GM19043 (cell line): ENCODE measurements at regions not wholly inside any gene's neighbourhood (a gene's known extent, or its start where the extent isn't known, plus 50 kb on each side); places are given as distances from the start of the nearest gene placed in this dataset.

Experiments used
- ATAC-seq: cut with Tn5 transposase; IDR thresholded peaks from one replicate; pipeline ENCODE4 v1.9.1; 2021; ENCODE audit warnings: low read depth; ENCODE audit not compliant: unreplicated experiment

- no peak for ATAC-seq
Observed at GRCh38 chr4:133498149-133498548, 349.1 kb downstream of the PCDH10 start.

DNA sequence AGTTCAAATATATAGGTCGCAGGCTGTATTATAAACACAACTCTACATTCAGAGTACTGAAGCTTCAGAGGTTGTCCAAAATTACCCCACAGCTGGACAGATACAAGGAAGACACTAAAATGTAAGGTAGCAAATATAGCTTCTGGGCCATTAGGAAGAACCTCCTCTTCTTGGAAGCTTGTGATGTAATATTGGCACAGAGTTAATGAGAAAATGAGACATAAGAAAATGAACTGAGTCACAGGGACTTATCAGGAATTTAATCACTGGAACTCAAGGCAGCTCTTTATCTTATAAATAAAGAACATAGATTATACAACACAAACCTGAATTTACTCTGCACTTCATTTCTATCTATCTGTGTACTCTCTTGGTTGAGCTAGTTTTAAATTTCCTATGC lies 344.7 kb downstream of the PCDH10 start:
- ATAC-seq: no peak

GRCh38 chr4:133493241-133493640 lies 344.1 kb downstream of the PCDH10 start:
- ATAC-seq: no peak

DNA sequence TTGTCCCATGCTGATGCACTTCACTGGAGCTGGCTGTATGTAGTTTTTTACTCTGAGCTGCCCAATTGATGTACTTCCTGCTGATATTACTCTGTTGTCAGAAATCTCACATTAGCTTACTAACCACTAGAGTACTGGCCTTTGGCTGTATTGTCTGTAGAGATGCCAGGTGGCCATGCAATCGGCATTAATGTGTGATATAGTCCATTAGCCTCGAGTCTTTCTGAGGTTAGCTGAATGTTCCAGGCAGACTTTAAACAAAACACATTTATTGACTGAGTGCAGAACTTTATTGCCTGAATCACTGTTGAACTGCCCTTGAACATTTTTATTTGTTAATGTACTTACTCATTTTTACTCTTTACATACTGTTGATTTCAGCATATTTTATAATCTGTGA lies 335.2 kb downstream of the PCDH10 start:
- no peak for ATAC-seq

DNA sequence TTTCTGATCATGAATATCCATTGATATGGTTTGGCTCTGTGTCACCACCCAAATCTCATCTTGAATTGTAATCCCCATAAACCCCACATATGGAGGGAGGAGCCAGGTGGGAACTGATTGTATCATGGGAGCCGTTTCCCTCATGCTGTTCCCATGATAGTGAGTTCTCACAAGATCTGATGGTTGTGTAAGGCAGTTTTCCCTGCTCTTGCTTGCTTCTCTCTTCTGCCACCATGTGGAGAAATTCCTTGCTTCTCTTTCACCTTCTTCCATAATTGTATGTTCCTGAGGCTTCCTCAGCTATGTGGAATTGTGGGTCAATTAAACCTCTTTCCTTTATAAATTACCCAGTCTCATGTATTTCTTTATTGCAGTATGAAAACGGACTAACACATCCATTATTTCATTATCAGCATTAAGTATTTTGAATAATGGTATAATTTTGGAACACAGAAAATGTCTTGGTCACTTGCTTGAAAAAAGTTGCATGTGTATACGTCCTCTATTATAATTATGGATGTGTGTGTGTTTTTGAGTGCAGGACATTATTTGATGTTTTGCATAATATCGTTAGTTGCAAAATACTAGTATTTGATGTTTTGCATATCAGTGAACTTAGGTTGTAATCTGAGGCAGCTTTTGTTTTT lies 334.6 kb downstream of the PCDH10 start:
- no peak for ATAC-seq

DNA sequence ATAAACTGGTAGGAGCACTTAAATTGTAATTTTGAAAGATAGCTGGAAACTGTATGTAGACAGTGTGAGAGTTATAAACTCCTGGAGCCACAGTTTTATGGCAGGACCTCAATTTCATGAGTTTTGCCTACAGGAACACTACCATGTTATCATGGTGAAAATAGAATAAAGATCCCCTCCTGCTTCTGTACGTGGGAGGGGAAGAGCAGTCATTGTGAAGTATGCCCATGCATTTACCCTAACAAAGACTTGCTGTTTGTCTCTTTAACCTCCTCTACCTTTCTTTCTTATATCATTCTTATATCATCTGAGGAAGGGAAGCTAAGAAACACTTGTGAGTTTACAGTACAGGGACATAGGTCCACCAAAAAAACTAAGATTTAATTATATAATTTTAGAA lies 327.0 kb downstream of the PCDH10 start:
- no peak for ATAC-seq

DNA sequence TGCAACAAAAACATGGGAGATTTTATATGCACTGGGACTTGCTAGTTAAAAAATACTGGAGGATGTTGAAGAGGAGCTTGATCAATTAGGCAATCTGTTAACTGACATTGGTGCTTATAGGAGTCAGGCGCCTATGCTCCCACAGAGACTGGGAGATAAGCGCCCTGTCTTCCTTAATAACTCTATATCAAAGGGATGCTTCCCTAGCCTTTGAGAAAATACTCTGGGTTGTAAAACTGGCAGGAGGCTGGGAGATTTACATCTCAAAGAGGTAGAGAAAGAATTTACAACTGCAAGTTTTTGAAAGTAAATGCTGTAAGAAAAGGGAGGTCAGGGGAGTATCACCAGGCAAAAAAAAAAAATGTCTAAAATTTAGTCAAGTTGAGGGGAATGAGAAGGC lies 325.4 kb downstream of the PCDH10 start:
- ATAC-seq: no peak

DNA sequence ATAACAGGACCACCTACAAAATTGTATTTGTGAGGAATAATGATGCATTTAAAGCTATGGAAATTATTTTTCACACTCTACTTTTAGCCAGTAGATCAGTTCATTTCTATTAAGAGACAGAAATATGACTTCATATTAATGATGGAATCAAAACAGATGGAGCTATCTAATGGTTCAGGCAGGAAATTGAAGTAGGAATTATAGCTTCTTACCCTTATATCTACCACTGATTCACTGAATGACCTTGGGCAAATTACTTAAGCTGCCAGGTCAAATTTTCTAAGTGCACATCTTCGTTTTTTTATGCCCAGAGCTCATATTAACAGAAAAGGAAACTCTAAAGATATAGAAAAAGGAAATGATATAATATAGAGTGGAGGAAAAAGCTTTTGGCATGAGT lies 323.1 kb downstream of the PCDH10 start:
- ATAC-seq: no peak

DNA sequence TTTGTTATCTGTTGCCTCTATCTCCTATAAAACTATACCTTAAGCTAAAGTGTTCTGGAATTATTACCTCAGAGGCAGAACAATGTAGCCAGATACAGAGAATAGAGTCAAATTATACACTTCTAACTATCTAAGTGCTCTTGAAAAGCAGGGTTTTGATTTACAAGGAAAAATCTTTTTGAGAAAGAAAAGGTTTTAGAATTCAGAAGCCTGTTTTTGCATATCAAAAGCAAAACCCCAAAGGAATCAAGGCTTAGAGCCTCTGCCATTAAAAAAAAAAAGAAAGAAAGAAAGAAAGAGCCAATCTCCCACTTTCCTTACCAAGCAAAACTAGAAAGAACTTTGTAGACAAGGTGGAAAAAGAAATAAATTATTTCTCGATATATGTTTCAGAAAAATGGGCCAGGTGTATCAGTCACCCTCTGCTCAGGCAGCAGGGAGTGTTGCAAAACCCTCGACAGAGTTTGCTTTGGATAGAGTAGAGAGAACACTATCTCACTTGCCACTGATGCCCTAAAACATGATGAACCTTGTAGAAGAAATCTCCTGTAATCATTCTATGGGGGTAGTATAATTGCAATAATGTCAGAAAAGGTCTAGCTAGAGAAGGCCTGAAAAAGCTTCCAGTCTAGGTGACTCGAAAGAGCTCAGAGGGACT lies 318.3 kb downstream of the PCDH10 start:
- no peak for ATAC-seq

- ATAC-seq: no peak
Observed at GRCh38 chr4:133465022-133465421, 315.9 kb downstream of the PCDH10 start.

DNA sequence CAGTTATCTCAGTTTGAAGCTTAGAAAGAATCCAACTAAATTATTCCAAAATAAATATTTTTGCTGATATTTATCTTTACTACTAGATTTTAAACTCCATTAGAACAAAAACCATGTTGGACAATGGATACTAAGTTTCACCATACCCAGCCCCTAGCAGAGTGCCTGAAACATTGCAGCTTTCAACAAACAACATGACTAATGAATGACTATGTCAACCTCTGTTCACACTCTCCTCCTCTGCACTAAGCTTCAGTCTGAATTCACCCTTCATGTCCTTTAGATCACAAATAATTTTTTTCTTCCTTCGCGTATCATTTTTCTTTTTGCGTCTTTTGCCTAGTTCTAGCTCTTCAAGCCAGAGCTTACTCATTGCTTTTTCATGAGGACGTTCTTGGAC lies 315.2 kb downstream of the PCDH10 start:
- ATAC-seq: no peak

DNA sequence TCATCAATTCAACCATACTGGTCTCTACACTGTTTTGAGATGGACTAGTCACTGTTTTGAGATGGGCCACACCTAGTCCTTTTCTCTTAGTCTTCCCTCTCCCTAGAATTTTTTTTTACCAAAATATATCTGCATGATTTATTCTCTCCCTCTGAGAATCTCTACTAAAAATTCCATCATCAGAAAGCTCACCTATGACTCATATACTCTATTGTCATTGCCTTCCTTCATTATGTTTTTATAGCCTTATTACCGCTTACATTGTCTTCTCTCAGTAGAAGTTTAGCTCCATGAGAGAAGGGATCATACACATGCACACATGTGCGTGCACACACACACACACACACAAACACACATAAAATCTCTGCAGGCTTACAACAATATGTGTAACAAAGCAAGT lies 303.6 kb downstream of the PCDH10 start:
- ATAC-seq: no peak

DNA sequence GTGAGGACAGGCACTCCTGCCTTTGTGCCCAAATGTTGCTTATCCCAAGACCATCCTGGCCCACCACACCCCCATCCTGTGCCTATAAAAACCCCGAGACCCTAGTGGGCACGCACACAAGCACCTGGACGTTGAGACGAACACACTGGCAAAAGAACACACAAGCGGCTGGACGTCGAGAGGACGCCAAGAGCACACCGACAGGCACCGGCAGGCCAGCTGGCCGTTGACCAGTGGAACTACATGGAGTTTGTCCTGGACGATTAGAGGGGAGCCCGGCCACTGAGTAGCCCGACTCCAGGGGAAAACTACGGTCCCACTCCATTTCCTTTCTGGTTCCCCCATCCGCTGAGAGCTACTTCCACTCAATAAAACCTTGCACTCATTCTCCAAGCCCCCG lies 301.7 kb downstream of the PCDH10 start:
- ATAC-seq: no peak

DNA sequence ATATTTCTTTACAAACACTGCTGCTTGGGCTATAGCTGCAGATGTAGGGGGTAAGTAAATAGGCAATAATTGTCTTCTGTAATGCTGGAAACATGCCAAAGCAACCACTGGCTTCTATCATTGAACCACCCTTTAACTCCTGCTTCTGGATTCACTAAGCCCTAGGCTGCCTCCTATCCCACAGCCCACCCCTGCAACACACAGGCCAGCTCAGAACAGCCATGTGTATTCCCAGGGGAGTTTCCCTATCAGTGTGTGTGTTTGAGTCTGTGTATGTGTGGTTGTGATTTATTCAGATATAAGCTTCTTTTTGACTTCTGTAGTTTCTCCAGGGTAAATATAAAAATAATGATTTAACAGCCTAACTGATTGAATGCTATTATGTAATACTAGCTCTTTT lies 291.3 kb downstream of the PCDH10 start:
- ATAC-seq: no peak

- no peak for ATAC-seq
Observed at GRCh38 chr4:133439830-133440229, 290.7 kb downstream of the PCDH10 start.

- no peak for ATAC-seq
Observed at GRCh38 chr4:133424605-133425004, 275.5 kb downstream of the PCDH10 start.

GRCh38 chr4:133403913-133404312 lies 254.8 kb downstream of the PCDH10 start:
- no peak for ATAC-seq

GRCh38 chr4:133402616-133403015 lies 253.5 kb downstream of the PCDH10 start:
- no peak for ATAC-seq

DNA sequence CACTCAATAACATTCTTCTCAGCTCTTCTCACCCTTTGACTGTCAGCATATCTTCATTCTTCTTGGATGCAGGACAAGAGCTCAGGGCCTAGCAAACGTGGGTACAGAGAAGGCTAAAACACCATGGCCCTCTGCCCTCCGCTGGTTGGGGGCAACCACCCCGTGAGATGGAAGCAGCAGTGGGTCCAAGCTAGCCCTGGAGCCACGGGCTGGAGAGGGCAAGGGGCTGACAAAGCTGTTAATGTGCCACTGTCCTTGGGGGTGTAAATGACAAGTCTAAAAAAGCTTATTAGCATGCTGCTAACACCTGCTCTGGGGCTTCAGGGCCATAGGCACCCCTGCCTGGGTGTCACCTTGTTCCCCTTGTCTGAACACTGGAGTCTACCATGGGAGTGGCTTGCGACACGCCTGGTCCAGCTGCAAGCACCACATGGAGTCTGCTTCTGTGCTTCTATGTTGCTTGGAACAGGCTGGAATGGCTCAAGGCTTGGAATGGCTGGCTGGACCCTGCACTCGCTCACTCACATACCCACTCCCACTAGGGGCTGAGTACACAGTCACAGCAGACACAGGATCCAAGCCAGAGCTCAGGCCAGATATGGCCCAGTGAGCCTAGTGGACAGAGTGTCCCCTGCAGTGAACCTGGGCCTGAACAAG lies 246.0 kb downstream of the PCDH10 start:
- ATAC-seq: no peak

DNA sequence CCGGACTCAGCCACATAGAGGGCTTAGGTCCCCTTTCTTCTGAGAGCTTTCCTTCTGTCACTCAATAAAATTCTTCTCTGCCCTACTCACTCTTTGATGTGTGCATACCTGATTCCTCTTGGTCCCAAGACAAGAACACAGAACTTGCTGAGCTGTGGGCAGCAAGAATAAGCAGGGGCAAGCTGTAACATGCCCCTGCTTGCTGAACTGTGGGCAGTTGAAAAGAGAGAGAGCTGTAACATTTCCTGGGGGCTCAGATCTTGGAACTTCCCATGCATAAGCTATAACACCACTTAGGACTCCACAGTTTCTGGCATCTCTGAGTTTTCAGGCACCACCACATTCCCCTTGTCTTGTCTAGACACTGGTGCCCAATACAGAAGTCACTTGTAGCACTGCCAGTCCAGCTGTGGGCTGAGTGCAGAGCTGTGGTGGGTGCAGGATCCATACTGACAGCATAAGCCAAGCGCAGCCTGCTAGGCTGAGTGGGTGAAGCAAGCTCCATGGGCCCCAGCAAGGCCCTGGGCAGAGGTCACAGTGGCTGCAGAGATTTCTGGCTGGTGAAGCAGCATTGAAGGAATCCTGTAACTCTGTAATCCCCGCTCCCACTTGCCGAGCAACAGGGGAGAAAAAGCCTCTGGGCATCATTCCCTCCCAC lies 241.2 kb downstream of the PCDH10 start:
- ATAC-seq: no peak

DNA sequence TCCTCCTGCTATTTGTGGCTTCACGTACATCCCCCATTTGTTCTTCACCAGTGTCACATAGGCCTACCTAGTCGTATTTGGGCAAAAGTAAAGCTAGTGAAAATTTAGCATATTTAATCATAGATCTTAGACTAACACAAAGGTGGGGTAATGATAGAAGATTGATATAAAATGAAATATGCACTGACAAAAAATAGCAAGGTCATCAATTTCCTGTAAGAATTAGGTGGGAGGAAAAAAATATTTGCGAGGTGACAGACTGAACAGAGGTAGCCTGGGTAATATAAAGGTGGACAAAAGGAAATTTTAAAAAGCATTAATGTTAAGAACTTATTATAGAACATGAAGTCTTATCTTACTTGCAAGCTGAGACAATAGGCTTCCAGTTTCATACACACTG lies 239.9 kb downstream of the PCDH10 start:
- no peak for ATAC-seq
